ENCODE measurements at regions not wholly inside any gene's neighbourhood (a gene's known extent, or its start where the extent isn't known, plus 50 kb on each side); places are given as distances from the start of the nearest gene placed in this dataset.

GRCh38 chr4:31141832-31142142, 421.6 kb downstream of the PCDH7 start:
- DNase-seq (ENCODE audit: extremely low spot score, unreplicated experiment), result no peak
- TF ChIP-seq, protein P1, sequence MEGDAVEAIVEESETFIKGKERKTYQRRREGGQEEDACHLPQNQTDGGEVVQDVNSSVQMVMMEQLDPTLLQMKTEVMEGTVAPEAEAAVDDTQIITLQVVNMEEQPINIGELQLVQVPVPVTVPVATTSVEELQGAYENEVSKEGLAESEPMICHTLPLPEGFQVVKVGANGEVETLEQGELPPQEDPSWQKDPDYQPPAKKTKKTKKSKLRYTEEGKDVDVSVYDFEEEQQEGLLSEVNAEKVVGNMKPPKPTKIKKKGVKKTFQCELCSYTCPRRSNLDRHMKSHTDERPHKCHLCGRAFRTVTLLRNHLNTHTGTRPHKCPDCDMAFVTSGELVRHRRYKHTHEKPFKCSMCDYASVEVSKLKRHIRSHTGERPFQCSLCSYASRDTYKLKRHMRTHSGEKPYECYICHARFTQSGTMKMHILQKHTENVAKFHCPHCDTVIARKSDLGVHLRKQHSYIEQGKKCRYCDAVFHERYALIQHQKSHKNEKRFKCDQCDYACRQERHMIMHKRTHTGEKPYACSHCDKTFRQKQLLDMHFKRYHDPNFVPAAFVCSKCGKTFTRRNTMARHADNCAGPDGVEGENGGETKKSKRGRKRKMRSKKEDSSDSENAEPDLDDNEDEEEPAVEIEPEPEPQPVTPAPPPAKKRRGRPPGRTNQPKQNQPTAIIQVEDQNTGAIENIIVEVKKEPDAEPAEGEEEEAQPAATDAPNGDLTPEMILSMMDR (conservative IDR thresholded peaks at IDR 0.05), result no peak
- Mint-ChIP-seq H3K36me3 (peaks cover 24% of the 10 kb centered on the region), H3K4me3 (no peak overlapping the region), H3K9me3 (no peaks in the 10 kb centered on the region), H3K4me1 (ENCODE audit: unreplicated experiment) (peaks cover 9% of the 10 kb centered on the region), H3K27me3 (no peaks in the 10 kb centered on the region), H3K27ac (no peak overlapping the region)

- H3K27ac Mint-ChIP-seq, result no peak overlapping the region
- no peak overlapping the region for H3K4me3 Mint-ChIP-seq
- H3K9me3 Mint-ChIP-seq, result no peaks in the 10 kb centered on the region
- peaks cover 28% of the 10 kb centered on the region for H3K36me3 Mint-ChIP-seq
- H3K27me3 Mint-ChIP-seq, result no peaks in the 10 kb centered on the region
- TF ChIP-seq, protein P1 (conservative IDR thresholded peaks at IDR 0.05), result no peak
- H3K4me1 Mint-ChIP-seq (ENCODE audit: unreplicated experiment), result no peaks in the 10 kb centered on the region
- no peak for DNase-seq (ENCODE audit: extremely low spot score, unreplicated experiment)
Observed at GRCh38 chr4:31146366-31146765, 426.2 kb downstream of the PCDH7 start.

- Mint-ChIP-seq H3K27ac (no peak overlapping the region), H3K9me3 (no peaks in the 10 kb centered on the region), H3K27me3 (no peaks in the 10 kb centered on the region), H3K4me3 (no peak overlapping the region), H3K4me1 (ENCODE audit: unreplicated experiment) (no peaks in the 10 kb centered on the region), H3K36me3 (peaks cover 18% of the 10 kb centered on the region)
- TF ChIP-seq, protein P1 (conservative IDR thresholded peaks at IDR 0.05), result no peak
- DNase-seq (ENCODE audit: extremely low spot score, unreplicated experiment), result no peak
Observed at GRCh38 chr4:31148990-31149389, 428.8 kb downstream of the PCDH7 start.

GRCh38 chr4:31156221-31156620, 436.1 kb downstream of the PCDH7 start:
- Mint-ChIP-seq H3K27me3 (no peaks in the 10 kb centered on the region), H3K9me3 (no peaks in the 10 kb centered on the region), H3K4me3 (no peak overlapping the region), H3K36me3 (no peaks in the 10 kb centered on the region), H3K4me1 (ENCODE audit: unreplicated experiment) (no peaks in the 10 kb centered on the region), H3K27ac (no peak overlapping the region)
- no peak for DNase-seq (ENCODE audit: extremely low spot score, unreplicated experiment)
- TF ChIP-seq, protein P1 (conservative IDR thresholded peaks at IDR 0.05), result no peak

DNA sequence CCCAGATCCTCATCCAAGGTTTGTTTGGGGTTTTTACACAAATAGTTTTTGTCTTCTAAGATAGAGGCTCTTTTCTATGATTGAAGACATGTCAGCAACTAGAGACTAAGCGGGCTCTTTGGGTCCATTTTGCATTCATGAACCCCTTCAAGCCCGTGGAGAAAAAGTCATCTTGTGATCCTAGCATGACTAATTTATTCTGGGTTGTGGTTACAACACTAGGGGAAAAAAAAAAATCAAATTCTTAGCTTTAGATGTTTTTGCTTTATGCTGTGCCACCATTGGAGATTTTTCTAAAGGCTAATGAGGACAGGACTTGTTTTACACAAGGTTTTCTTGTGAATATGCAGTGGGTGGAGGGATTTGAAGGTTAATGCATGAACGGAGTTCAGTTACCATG, 440.0 kb downstream of the PCDH7 start:
- H3K9me3 Mint-ChIP-seq, result no peaks in the 10 kb centered on the region
- no peaks in the 10 kb centered on the region for H3K27me3 Mint-ChIP-seq
- no peak overlapping the region for H3K27ac Mint-ChIP-seq
- no peaks in the 10 kb centered on the region for H3K4me1 Mint-ChIP-seq (ENCODE audit: unreplicated experiment)
- no peaks in the 10 kb centered on the region for H3K36me3 Mint-ChIP-seq
- no peak overlapping the region for H3K4me3 Mint-ChIP-seq
- DNase-seq (ENCODE audit: extremely low spot score, unreplicated experiment), result no peak
- TF ChIP-seq, protein P1 (conservative IDR thresholded peaks at IDR 0.05), result no peak

DNA sequence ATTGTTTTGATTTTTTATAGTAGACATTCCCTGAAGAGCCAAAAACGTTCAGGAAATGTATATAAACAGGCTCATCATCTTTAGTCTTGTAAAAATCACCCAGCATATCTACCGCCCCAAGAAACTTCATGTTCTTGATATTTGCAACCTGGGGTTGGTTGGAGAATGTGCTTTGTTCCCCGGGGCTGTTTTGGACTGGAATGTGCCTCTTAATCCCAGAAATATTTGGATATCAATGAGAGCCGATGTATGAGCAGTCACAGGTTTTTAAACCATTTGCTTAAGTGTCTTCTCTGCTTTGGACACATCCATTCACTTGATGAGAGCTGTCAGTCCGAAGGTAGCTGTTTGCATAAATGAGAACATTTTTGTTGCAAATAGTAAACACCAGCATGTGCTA, 449.7 kb downstream of the PCDH7 start:
- no peak overlapping the region for H3K27ac Mint-ChIP-seq

More for the DNA sequence above, 449.7 kb downstream of the PCDH7 start:
- H3K9me3 Mint-ChIP-seq, result peaks cover 4% of the 10 kb centered on the region
- no peak for DNase-seq (ENCODE audit: extremely low spot score, unreplicated experiment)
- no peaks in the 10 kb centered on the region for H3K27me3 Mint-ChIP-seq
- no peak overlapping the region for H3K4me3 Mint-ChIP-seq
- H3K36me3 Mint-ChIP-seq, result no peaks in the 10 kb centered on the region
- H3K4me1 Mint-ChIP-seq (ENCODE audit: unreplicated experiment), result peaks cover 5% of the 10 kb centered on the region
- TF ChIP-seq, protein P1 (conservative IDR thresholded peaks at IDR 0.05), result no peak

All from type B pancreatic cell (in vitro differentiated cells).